ENCODE measurements at regions not wholly inside any gene's neighbourhood (a gene's known extent, or its start where the extent isn't known, plus 50 kb on each side); places are given as distances from the start of the nearest gene placed in this dataset.
A peak's percentile ranks its signal among the peaks of the same experiment; 100 is the strongest.

GRCh38 chr18:25704494-25704893 lies 352.5 kb upstream of the ZNF521 start:
- H3K4me1 ChIP-seq (ENCODE audit: control insufficient read depth, extremely low read depth, insufficient read depth, low read length): no peaks in the 10 kb centered on the region
- no peaks in the 10 kb centered on the region for H4K20me1 ChIP-seq (ENCODE audit: control insufficient read depth, extremely low read depth, insufficient read depth, low read length)
- H3K79me2 ChIP-seq (ENCODE audit: control insufficient read depth, insufficient read depth, low read length): no peaks in the 10 kb centered on the region
- H3K9me3 ChIP-seq (ENCODE audit: control insufficient read depth, insufficient read depth, low read depth, low read length): no peaks in the 10 kb centered on the region
- no peak for TF ChIP-seq CTCF (conservative IDR thresholded peaks at IDR 0.05 in 1 of 2, IDR thresholded peaks at IDR 0.05 in 1 of 2; ENCODE audit: low read depth in 1 of 2, low read length in 2 of 2)
- no peak for TF ChIP-seq EZH2 (IDR thresholded peaks at IDR 0.05; ENCODE audit: low read length, missing control alignments)
- no peak overlapping the region for H3K4me3 ChIP-seq (replicated peaks in 1 of 4; ENCODE audit: control extremely low read depth in 1 of 4, insufficient read depth in 1 of 4, low read depth in 3 of 4, low read length in 4 of 4)
- peaks cover 2% of the 10 kb centered on the region for H3K27me3 ChIP-seq (ENCODE audit: control insufficient read depth, insufficient read depth, low read length)
- no peak overlapping the region for H3K9ac ChIP-seq (ENCODE audit: insufficient read depth, low read length)
- no peaks in the 10 kb centered on the region for H3K36me3 ChIP-seq (ENCODE audit: control insufficient read depth, insufficient read depth, low read length)
- no peak overlapping the region for H2AFZ ChIP-seq (ENCODE audit: low read length)
- H3K4me2 ChIP-seq (ENCODE audit: extremely low read depth, insufficient read depth, low read length): no peak overlapping the region
- peak in 1 of 2 donors; percentile 9 for DNase-seq (ENCODE audit: low read depth in 2 of 2)
- H3K27ac ChIP-seq (ENCODE audit: insufficient read depth, low read length): no peak overlapping the region

- Histone ChIP-seq H3K4me1 (ENCODE audit: control insufficient read depth, extremely low read depth, insufficient read depth, low read length) (no peaks in the 10 kb centered on the region), H3K27me3 (ENCODE audit: control insufficient read depth, insufficient read depth, low read length) (peaks cover 2% of the 10 kb centered on the region), H3K9me3 (ENCODE audit: control insufficient read depth, insufficient read depth, low read depth, low read length) (no peaks in the 10 kb centered on the region), H3K36me3 (ENCODE audit: control insufficient read depth, insufficient read depth, low read length) (no peaks in the 10 kb centered on the region), H3K9ac (ENCODE audit: insufficient read depth, low read length) (no peak overlapping the region), H3K4me3 (replicated peaks in 1 of 4; ENCODE audit: control extremely low read depth in 1 of 4, insufficient read depth in 1 of 4, low read depth in 3 of 4, low read length in 4 of 4) (no peak overlapping the region), H2AFZ (ENCODE audit: low read length) (no peak overlapping the region), H3K27ac (ENCODE audit: insufficient read depth, low read length) (no peak overlapping the region), H3K79me2 (ENCODE audit: control insufficient read depth, insufficient read depth, low read length) (no peaks in the 10 kb centered on the region), H3K4me2 (ENCODE audit: extremely low read depth, insufficient read depth, low read length) (no peak overlapping the region), H4K20me1 (ENCODE audit: control insufficient read depth, extremely low read depth, insufficient read depth, low read length) (no peaks in the 10 kb centered on the region)
- DNase-seq (ENCODE audit: low read depth in 2 of 2): no peak
- TF ChIP-seq EZH2 (IDR thresholded peaks at IDR 0.05; ENCODE audit: low read length, missing control alignments): no peak
These were observed 352.1 kb upstream of the ZNF521 start for GRCh38 chr18:25704071-25704470.

- DNase-seq (ENCODE audit: low read depth in 2 of 2): no peak
- Histone ChIP-seq H3K27ac (ENCODE audit: insufficient read depth, low read length) (no peak overlapping the region), H3K36me3 (ENCODE audit: control insufficient read depth, insufficient read depth, low read length) (no peaks in the 10 kb centered on the region), H3K4me3 (replicated peaks in 1 of 4; ENCODE audit: control extremely low read depth in 1 of 4, insufficient read depth in 1 of 4, low read depth in 3 of 4, low read length in 4 of 4) (no peak overlapping the region), H2AFZ (ENCODE audit: low read length) (no peak overlapping the region), H3K4me2 (ENCODE audit: extremely low read depth, insufficient read depth, low read length) (no peak overlapping the region), H3K27me3 (ENCODE audit: control insufficient read depth, insufficient read depth, low read length) (peaks cover 2% of the 10 kb centered on the region), H3K9me3 (ENCODE audit: control insufficient read depth, insufficient read depth, low read depth, low read length) (no peaks in the 10 kb centered on the region), H3K4me1 (ENCODE audit: control insufficient read depth, extremely low read depth, insufficient read depth, low read length) (no peaks in the 10 kb centered on the region), H3K79me2 (ENCODE audit: control insufficient read depth, insufficient read depth, low read length) (no peaks in the 10 kb centered on the region), H4K20me1 (ENCODE audit: control insufficient read depth, extremely low read depth, insufficient read depth, low read length) (no peaks in the 10 kb centered on the region), H3K9ac (ENCODE audit: insufficient read depth, low read length) (no peak overlapping the region)
- TF ChIP-seq CTCF (conservative IDR thresholded peaks at IDR 0.05 in 1 of 2, IDR thresholded peaks at IDR 0.05 in 1 of 2; ENCODE audit: low read depth in 1 of 2, low read length in 2 of 2) (no peak), EZH2 (IDR thresholded peaks at IDR 0.05; ENCODE audit: low read length, missing control alignments) (no peak)
These were observed 349.9 kb upstream of the ZNF521 start for GRCh38 chr18:25701821-25702220.
